Uterus (tissue), 2 donors: ENCODE measurements at regions not wholly inside any gene's neighbourhood (a gene's known extent, or its start where the extent isn't known, plus 50 kb on each side); places are given as distances from the start of the nearest gene placed in this dataset.

Source experiments
- POLR2A ChIP-seq, 2 donors: fragments of 450-650 bp; IDR thresholded peaks; one replicate each; pipeline ENCODE4 v1.6.1; 2016; ENCODE audit warnings: antibody characterized with exemption in 2 of 2, mild to moderate bottlenecking in 1 of 2, moderate library complexity in 1 of 2
- TF ChIP-seq, protein P1 (sequence below), 4 experiments: fragments of 200-600 bp in 2 of 4; fragments of 450-650 bp in 2 of 4; sonication (generic) in 2 of 4; IDR thresholded peaks; one replicate each; pipeline ENCODE4 v1.5.1; 2016 to 2019; ENCODE audit warnings: antibody characterized with exemption in 4 of 4, mild to moderate bottlenecking in 2 of 4, moderate library complexity in 1 of 4

DNA sequence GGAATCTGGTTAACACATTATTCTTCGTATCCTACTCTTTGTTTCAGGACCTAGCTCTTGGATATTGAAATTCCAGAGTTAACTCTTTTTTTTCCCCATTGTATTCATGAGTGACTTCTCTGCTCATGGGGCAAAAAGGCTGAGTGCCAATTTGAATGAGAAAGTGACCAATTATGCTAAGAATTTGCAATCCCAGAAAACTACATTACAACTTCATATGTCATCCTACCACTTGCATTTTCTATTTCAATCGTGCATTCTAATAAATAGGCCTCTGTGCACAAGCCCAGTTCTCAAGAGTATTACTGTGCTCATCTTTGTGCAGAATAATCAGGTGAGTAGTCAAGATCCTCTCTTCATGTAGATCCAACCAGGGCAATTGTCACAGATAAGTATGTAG, 537.8 kb downstream of the OTOL1 start:
- TF ChIP-seq, protein P1, sequence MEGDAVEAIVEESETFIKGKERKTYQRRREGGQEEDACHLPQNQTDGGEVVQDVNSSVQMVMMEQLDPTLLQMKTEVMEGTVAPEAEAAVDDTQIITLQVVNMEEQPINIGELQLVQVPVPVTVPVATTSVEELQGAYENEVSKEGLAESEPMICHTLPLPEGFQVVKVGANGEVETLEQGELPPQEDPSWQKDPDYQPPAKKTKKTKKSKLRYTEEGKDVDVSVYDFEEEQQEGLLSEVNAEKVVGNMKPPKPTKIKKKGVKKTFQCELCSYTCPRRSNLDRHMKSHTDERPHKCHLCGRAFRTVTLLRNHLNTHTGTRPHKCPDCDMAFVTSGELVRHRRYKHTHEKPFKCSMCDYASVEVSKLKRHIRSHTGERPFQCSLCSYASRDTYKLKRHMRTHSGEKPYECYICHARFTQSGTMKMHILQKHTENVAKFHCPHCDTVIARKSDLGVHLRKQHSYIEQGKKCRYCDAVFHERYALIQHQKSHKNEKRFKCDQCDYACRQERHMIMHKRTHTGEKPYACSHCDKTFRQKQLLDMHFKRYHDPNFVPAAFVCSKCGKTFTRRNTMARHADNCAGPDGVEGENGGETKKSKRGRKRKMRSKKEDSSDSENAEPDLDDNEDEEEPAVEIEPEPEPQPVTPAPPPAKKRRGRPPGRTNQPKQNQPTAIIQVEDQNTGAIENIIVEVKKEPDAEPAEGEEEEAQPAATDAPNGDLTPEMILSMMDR (IDR thresholded peaks at IDR 0.05) = no peak
- no peak for TF ChIP-seq POLR2A (IDR thresholded peaks at IDR 0.05)
